KG1 (cell line): ENCODE measurements at regions not wholly inside any gene's neighbourhood (a gene's known extent, or its start where the extent isn't known, plus 50 kb on each side); places are given as distances from the start of the nearest gene placed in this dataset.
"Not testable (repeated sequence)": the region's sequence is repeated elsewhere in the genome, so short reads cannot be mapped to it uniquely, and the experiment has no call there.

ENCODE experiments used
- DNase-seq: peaks from one replicate; lab custom pipeline; 2025; lab: John Stamatoyannopoulos, UW

GRCh38 chr5:54821445-54822323, 163.7 kb downstream of the ESM1 start:
- no peak for DNase-seq

- DNase-seq: no peak
These were observed 164.9 kb downstream of the ESM1 start for GRCh38 chr5:54820346-54821134.

DNA sequence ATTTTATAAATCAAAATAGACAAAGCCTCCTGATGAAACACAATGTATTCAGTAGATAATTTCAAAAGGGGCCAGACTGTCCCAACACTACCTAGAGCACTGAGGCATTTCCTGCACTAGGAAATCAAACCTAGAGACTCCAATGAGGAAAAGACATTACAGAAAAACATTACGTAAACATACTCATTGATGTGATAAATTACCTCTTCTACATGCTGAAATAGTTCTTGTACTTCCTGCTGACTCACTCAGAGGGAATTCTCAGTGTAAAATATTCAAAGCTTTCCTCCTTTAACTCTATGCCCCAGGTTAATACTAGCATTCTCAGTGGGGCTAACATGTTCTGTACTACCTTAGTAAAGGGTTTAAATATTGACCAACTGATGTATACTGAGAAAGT, 178.0 kb downstream of the ESM1 start:
- no peak for DNase-seq

DNA sequence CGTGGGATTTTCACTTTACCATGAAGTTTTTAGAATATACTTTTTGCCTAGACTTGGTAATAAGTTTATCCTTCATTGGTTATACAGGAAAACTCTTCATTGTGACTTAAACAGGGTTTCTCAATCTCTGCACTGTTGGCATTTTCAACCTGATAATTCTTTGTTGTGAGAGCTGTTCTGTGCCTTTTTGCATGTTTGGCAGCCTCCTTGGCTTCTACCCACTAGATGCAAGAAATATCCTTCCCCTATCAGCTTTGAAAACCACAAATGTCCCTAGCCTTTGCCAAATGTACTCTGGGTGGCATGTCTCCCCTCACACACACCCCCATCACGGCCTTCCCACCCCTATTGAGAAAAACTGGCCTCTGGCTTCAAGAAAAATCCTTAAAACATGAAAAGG, 180.9 kb downstream of the ESM1 start:
- DNase-seq: no peak

- DNase-seq: no peak
These were observed 181.3 kb downstream of the ESM1 start for GRCh38 chr5:54804086-54804485.

GRCh38 chr5:54803471-54804011, 181.9 kb downstream of the ESM1 start:
- DNase-seq: no peak

DNA sequence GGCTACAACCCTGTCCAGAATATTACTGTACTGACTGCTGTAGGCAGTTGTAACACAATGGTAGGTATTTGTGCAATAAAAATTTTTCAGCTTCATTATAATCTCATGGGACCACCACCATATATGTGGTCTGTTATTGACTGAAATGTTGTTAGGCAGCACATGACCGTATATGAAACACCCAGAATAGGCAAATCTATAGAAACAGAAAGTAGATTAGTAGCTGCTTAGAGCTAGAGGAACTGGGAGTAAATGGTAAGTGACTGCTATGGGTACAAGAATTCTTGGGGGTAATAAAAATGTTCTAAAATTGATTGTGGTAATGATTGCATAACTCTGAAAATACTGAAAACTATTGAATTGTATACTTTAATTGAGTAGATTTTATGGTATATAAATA, 185.7 kb downstream of the ESM1 start:
- DNase-seq: no peak

DNA sequence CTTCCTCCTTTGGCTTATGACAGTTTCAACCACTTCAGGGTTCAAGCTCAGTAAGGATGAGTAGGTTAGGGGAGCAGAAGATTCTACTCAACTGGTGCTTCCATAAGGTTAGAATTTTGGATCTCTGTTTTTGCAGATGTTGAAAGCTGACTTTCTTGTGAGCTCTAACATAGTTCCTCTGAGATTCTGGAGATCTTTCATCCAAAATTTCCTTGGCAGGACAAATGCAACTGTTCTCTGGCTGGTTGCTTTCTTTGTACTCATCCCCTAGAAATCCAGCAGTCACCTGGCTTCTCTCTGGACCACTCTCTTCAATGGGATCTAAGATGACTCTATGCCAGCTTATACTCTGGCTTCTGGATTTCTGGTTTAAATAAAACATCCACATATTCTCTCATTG, 189.6 kb downstream of the ESM1 start:
- no peak for DNase-seq

DNA sequence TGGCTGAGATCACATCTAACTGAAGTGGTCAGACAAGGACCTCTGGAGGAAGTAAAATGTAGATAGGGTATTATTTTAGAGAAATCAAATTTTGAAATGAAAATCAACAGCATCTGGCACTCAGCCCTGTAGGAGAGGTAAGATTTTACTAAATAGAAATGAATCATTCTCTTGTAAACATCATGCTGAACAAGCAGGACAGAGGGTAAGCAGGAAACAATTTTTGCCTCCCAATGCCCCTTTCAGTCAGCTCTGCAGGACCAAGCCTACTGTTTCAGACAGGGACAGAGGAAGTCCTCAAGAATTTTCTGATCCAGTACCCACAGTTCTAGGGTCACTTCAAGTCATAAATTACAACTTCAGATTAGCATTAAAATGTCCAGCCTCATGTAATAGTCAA, 190.1 kb downstream of the ESM1 start:
- DNase-seq: no peak

- no peak for DNase-seq
These were observed 191.0 kb downstream of the ESM1 start for GRCh38 chr5:54794135-54794975.

GRCh38 chr5:54793468-54794134, 191.8 kb downstream of the ESM1 start:
- no peak for DNase-seq

DNA sequence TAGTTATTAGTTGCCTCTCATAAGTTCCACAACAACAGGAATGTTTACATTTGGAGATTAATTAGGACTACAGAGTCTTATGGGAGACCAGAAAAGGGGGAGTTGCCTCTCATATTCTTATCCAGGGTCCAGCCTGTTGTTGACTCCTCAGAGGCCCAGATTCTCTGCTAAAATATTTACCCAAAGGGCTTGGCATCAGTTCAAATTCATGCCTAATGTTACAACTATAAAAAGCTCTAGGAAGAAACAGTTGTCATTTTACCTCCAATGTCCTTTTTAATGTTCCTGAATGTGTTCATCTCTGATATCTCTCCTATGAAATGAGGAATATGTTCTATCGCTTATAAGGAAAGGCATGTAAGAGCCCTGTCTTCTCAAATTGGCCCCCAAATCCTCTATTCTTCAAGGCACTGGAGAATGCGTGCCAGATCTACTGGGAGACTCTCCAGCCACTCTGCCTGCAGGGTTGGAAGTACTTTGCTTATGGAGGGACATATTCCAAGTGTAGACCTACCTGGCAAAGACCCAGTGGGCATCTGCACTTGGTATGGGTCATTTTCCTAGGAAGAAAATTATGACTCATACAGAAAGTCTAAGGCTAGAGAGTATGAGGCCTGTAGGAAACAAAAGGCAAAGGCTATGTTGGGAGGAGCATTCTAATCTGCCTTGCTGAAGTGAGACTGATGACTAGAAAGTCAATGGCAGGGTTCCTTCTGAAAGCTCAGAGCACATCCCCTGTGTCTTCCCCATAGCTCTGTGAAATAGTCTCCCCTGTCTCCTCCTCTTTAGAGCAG, 192.6 kb downstream of the ESM1 start:
- DNase-seq: no peak

DNA sequence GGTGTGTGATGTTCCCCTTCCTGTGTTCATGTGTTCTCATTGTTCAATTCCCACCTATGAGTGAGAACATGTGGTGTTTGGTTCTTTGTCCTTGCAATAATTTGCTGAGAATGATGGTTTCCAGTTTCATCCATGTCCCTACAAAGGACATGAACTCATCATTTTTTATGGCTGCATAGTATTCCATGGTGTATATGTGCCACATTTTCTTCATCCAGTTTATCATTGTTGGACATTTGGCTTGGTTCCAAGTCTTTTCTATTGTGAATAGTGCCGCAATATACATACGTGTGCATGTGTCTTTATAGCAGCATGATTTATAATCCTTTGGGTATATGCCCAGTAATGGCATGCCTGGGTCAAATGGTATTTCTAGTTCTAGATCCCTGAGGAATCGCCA, 197.5 kb downstream of the ESM1 start:
- DNase-seq: not testable (repeated sequence)

DNA sequence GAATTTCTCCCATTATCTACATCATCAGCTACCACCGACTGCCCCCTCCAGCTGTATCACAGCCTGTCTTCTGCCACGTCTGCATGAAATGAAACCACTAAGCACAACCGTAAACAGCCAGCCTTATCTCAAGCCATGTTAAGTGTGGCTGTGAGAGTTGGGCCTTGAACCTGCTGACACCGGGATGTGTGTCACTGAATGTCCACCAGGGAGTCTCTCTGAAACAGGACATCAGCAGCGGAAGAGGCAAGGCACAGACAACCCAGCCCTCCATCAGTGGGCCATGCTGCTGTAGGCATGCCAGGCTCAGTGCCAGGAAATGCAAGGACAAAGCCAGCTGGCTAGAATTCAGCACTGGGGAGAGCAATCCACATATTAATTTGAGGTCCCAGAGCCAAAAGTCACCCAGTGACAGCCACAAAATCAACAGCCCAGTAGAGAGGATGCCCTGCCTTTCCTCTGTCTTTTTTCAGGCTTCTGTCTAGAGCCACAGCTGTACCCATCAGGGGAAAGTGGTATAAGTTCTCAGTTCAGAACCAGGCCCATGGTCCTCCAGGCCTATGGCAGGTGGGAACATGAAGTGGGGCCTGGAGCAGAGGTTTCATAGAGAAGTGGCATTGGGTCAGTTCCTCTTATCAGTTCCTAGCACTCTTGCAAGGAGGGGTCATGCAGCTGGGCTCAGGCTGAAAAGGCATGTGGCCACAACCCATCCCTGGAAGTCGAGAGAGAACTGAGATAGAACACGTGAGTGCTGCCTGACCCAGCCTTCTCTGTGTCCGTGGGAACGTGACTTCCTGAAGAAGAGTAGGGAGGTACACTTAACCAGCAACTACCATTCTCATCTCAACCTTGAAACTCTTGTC, 199.4 kb downstream of the ESM1 start:
- DNase-seq: no peak

DNA sequence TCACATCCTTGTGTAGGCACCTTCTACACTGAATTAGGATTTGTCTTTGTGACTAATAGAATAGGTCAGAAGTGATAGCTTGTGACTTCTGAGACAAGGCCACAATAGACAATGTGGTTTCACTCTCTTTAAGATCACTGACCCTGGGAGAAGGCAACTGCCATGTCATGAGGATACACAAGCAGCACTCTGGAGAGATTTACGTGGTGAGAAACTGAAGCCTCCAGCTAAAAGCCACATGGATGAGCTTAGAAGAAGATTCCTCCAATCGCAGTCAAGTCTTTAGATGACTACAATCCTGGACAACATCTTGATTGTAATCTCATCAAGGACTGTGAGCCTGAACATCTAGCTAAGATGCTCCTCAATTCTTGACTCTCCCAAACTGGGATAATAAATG, 206.6 kb downstream of the ESM1 start:
- DNase-seq: no peak

GRCh38 chr5:54775645-54776044, 209.7 kb downstream of the ESM1 start:
- no peak for DNase-seq

GRCh38 chr5:54774281-54775170, 210.9 kb downstream of the ESM1 start:
- no peak for DNase-seq

DNA sequence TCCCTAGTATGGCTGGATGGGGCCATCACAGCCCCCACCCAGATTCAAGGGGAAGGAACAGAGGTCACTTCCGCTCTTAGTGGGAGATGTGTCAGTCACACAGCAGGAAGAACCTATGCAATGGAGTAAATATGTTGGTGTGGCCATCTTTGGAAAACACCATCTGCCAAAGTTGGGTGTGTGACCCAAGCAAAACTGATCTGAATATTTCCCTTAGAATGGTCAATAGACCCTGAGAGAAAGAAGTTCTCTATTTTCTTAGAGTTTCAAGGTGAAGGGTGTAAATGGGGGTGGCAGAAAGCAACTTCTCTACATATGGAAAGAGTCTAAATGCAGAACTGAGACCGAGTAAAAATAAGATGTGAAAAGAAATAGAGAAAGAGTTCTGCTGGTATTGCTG, 212.7 kb downstream of the ESM1 start:
- no peak for DNase-seq

GRCh38 chr5:54772231-54772630, 213.2 kb downstream of the ESM1 start:
- DNase-seq: no peak
